HL-60 (cell line): ENCODE measurements at regions not wholly inside any gene's neighbourhood (a gene's known extent, or its start where the extent isn't known, plus 50 kb on each side); places are given as distances from the start of the nearest gene placed in this dataset.

Experiments
- CTCF ChIP-seq: IDR thresholded peaks from one replicate; pipeline ENCODE4 v1.5.1; 2011; ENCODE audit warnings: low read length, control low read depth, inconsistent platforms; ENCODE audit not compliant: insufficient read depth
- POLR2AphosphoS5 ChIP-seq: IDR thresholded peaks from 2 replicates; pipeline ENCODE4 v1.6.1; 2012; ENCODE audit warnings: low read depth

DNA sequence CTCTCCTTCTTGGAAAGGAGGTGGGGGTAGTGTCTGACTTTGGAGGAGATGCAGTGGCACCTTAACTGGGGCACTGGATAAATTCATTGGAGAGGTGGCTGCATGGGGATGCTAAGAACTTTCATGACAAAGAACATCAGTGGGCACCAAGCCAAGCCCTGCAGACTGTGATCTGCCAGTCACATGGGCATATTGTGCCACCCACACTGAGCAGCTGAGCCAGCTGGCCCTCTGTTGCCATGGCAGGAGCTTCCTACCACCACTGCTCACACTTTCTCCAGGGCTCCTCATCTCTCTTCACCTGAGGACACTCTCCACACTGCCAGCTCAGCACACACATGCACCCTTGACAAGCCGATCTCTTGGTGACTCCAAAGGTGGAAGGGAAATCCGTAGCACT, 715.6 kb downstream of the QKI start:
- no peak for TF ChIP-seq CTCF
- TF ChIP-seq POLR2AphosphoS5: no peak
